PC-3 (cell line): ENCODE measurements at regions not wholly inside any gene's neighbourhood (a gene's known extent, or its start where the extent isn't known, plus 50 kb on each side); places are given as distances from the start of the nearest gene placed in this dataset.

Experiments used
- CTCF ChIP-seq: fragments of 300-600 bp; sonication (generic); conservative IDR thresholded peaks from 2 replicates; pipeline ENCODE4 v1.5.1; 2017; ENCODE audit warnings: antibody characterized with exemption, low read depth, mild to moderate bottlenecking, low read length
- EZH2 ChIP-seq: fragments of 300-600 bp; sonication (generic); IDR thresholded peaks from one replicate; pipeline ENCODE4 v1.6.1; 2017; ENCODE audit warnings: antibody characterized with exemption, mild to moderate bottlenecking, low read length; ENCODE audit not compliant: unreplicated experiment

- TF ChIP-seq CTCF, result no peak
- TF ChIP-seq EZH2, result no peak
Observed at GRCh38 chr14:98853063-98853729, 418.8 kb downstream of the BCL11B start.
